IPS-15b (cell line): ENCODE measurements at regions not wholly inside any gene's neighbourhood (a gene's known extent, or its start where the extent isn't known, plus 50 kb on each side); places are given as distances from the start of the nearest gene placed in this dataset.

Source experiments
- H3K27me3 ChIP-seq: one replicate; pipeline ENCODE4 v1.6.1; 2013; ENCODE audit warnings: low read length; ENCODE audit not compliant: control insufficient read depth, insufficient read depth
- H3K36me3 ChIP-seq: one replicate; pipeline ENCODE4 v1.6.1; 2013; ENCODE audit warnings: low read length; ENCODE audit not compliant: control insufficient read depth, insufficient read depth
- H3K4me1 ChIP-seq: one replicate; pipeline ENCODE4 v1.6.1; 2013; ENCODE audit warnings: mild to moderate bottlenecking, low read length; ENCODE audit not compliant: control insufficient read depth, insufficient read depth
- H3K4me3 ChIP-seq: one replicate; pipeline ENCODE4 v1.5.1; 2013; ENCODE audit warnings: low read depth, low read length
- H3K9ac ChIP-seq: one replicate; pipeline ENCODE4 v1.6.1; 2013; ENCODE audit warnings: low read depth, mild to moderate bottlenecking, low read length
- H3K9me3 ChIP-seq: one replicate; pipeline ENCODE4 v1.6.1; 2013; ENCODE audit warnings: mild to moderate bottlenecking, low read length; ENCODE audit not compliant: control insufficient read depth, insufficient read depth

GRCh38 chr12:78712834-78713481 lies 151.6 kb upstream of the SYT1 start:
- no peak overlapping the region for H3K9ac ChIP-seq
- peaks cover 3% of the 10 kb centered on the region for H3K4me1 ChIP-seq
- H3K4me3 ChIP-seq, result no peak overlapping the region
- no peaks in the 10 kb centered on the region for H3K36me3 ChIP-seq
- H3K27me3 ChIP-seq, result no peaks in the 10 kb centered on the region
- no peaks in the 10 kb centered on the region for H3K9me3 ChIP-seq

- Histone ChIP-seq H3K4me1 (no peaks in the 10 kb centered on the region), H3K36me3 (no peaks in the 10 kb centered on the region), H3K27me3 (no peaks in the 10 kb centered on the region), H3K4me3 (no peak overlapping the region), H3K9ac (no peak overlapping the region), H3K9me3 (no peaks in the 10 kb centered on the region)
Measured at GRCh38 chr12:78719721-78720120, 144.9 kb upstream of the SYT1 start.

GRCh38 chr12:78721906-78722305 lies 142.7 kb upstream of the SYT1 start:
- Histone ChIP-seq H3K9me3 (no peaks in the 10 kb centered on the region), H3K4me3 (no peak overlapping the region), H3K9ac (no peak overlapping the region), H3K4me1 (no peaks in the 10 kb centered on the region), H3K27me3 (no peaks in the 10 kb centered on the region), H3K36me3 (no peaks in the 10 kb centered on the region)

GRCh38 chr12:78725033-78725432 lies 139.5 kb upstream of the SYT1 start:
- Histone ChIP-seq H3K27me3 (no peaks in the 10 kb centered on the region), H3K9me3 (no peaks in the 10 kb centered on the region), H3K4me3 (no peak overlapping the region), H3K4me1 (no peaks in the 10 kb centered on the region), H3K36me3 (no peaks in the 10 kb centered on the region), H3K9ac (no peak overlapping the region)

- Histone ChIP-seq H3K4me3 (no peak overlapping the region), H3K36me3 (no peaks in the 10 kb centered on the region), H3K27me3 (no peaks in the 10 kb centered on the region), H3K9me3 (no peaks in the 10 kb centered on the region), H3K4me1 (no peaks in the 10 kb centered on the region), H3K9ac (no peak overlapping the region)
Measured at GRCh38 chr12:78725951-78726580, 138.5 kb upstream of the SYT1 start.

- no peak overlapping the region for H3K9ac ChIP-seq
- no peak overlapping the region for H3K4me3 ChIP-seq
- H3K9me3 ChIP-seq, result no peaks in the 10 kb centered on the region
- H3K4me1 ChIP-seq, result no peaks in the 10 kb centered on the region
- H3K36me3 ChIP-seq, result no peaks in the 10 kb centered on the region
- H3K27me3 ChIP-seq, result no peaks in the 10 kb centered on the region
Measured at GRCh38 chr12:78726854-78727253, 137.7 kb upstream of the SYT1 start.

- no peaks in the 10 kb centered on the region for H3K27me3 ChIP-seq
- no peaks in the 10 kb centered on the region for H3K36me3 ChIP-seq
- no peaks in the 10 kb centered on the region for H3K4me1 ChIP-seq
- H3K4me3 ChIP-seq, result no peak overlapping the region
- H3K9me3 ChIP-seq, result no peaks in the 10 kb centered on the region
- no peak overlapping the region for H3K9ac ChIP-seq
Measured at GRCh38 chr12:78732481-78732880, 132.1 kb upstream of the SYT1 start.

GRCh38 chr12:78739653-78740052 lies 124.9 kb upstream of the SYT1 start:
- Histone ChIP-seq H3K36me3 (no peaks in the 10 kb centered on the region), H3K9ac (no peak overlapping the region), H3K27me3 (no peaks in the 10 kb centered on the region), H3K4me1 (no peaks in the 10 kb centered on the region), H3K9me3 (no peaks in the 10 kb centered on the region), H3K4me3 (no peak overlapping the region)

- H3K36me3 ChIP-seq, result no peaks in the 10 kb centered on the region
- H3K27me3 ChIP-seq, result no peaks in the 10 kb centered on the region
Measured at GRCh38 chr12:78746001-78746400, 118.6 kb upstream of the SYT1 start.

GRCh38 chr12:78753058-78753457 lies 111.5 kb upstream of the SYT1 start:
- Histone ChIP-seq H3K4me3 (no peak overlapping the region), H3K4me1 (no peaks in the 10 kb centered on the region), H3K9me3 (no peaks in the 10 kb centered on the region)

More at GRCh38 chr12:78746001-78746400, 118.6 kb upstream of the SYT1 start:
- Histone ChIP-seq H3K4me1 (no peaks in the 10 kb centered on the region), H3K4me3 (no peak overlapping the region), H3K9me3 (no peaks in the 10 kb centered on the region), H3K9ac (no peak overlapping the region)

GRCh38 chr12:78756936-78757335 lies 107.6 kb upstream of the SYT1 start:
- Histone ChIP-seq H3K36me3 (no peaks in the 10 kb centered on the region), H3K4me1 (no peaks in the 10 kb centered on the region), H3K9me3 (no peaks in the 10 kb centered on the region), H3K4me3 (no peak overlapping the region), H3K9ac (no peak overlapping the region), H3K27me3 (no peaks in the 10 kb centered on the region)

More at GRCh38 chr12:78753058-78753457, 111.5 kb upstream of the SYT1 start:
- Histone ChIP-seq H3K9ac (no peak overlapping the region), H3K36me3 (no peaks in the 10 kb centered on the region), H3K27me3 (no peaks in the 10 kb centered on the region)

GRCh38 chr12:78759367-78759766 lies 105.2 kb upstream of the SYT1 start:
- no peak overlapping the region for H3K9ac ChIP-seq
- no peak overlapping the region for H3K4me3 ChIP-seq
- no peaks in the 10 kb centered on the region for H3K27me3 ChIP-seq
- H3K4me1 ChIP-seq, result no peaks in the 10 kb centered on the region
- H3K9me3 ChIP-seq, result no peaks in the 10 kb centered on the region
- no peaks in the 10 kb centered on the region for H3K36me3 ChIP-seq
